ENCODE measurements at regions not wholly inside any gene's neighbourhood (a gene's known extent, or its start where the extent isn't known, plus 50 kb on each side); places are given as distances from the start of the nearest gene placed in this dataset.
A peak's percentile ranks its signal among the peaks of the same experiment; 100 is the strongest.

DNA sequence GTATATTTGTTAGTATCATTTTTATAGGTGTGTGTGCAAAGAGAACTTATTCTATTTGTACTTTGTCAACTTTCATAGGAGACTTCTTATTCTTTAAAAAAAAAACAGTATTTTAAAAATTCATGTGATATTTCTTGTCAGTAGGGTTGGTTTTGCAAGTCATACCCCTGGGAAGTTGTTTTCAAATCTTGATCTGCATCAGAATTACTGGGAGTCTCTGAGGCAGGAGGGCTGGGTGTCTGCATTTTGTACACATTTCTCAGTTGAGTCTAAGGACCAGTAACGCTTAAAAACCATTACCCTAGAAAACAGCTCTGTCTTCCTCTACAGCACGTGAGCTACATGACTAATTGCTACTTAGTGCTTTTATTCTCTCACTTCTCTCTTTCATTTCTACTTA, 76.0 kb upstream of the CTTNBP2NL start:
- DNase-seq: no peak

DNA sequence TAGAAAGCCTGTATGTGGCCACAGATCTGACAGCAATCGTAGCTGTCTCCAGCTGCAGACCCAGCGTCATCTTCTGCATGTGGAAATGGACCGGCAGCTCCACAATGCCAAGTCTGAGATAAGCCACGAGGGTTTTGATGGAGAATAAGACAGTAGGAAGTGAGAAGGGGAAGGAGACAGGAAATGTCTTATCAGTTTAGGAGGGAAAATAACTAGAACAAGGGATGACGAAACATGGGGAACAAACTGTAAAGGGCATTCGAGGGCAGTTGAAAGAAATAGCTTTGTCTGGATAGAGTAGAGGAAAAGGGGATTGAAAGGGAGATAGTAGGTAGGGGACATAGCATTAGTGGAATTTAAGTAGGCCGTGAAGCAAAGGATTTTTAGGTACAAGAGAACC, 74.0 kb upstream of the CTTNBP2NL start:
- no peak for DNase-seq

DNA sequence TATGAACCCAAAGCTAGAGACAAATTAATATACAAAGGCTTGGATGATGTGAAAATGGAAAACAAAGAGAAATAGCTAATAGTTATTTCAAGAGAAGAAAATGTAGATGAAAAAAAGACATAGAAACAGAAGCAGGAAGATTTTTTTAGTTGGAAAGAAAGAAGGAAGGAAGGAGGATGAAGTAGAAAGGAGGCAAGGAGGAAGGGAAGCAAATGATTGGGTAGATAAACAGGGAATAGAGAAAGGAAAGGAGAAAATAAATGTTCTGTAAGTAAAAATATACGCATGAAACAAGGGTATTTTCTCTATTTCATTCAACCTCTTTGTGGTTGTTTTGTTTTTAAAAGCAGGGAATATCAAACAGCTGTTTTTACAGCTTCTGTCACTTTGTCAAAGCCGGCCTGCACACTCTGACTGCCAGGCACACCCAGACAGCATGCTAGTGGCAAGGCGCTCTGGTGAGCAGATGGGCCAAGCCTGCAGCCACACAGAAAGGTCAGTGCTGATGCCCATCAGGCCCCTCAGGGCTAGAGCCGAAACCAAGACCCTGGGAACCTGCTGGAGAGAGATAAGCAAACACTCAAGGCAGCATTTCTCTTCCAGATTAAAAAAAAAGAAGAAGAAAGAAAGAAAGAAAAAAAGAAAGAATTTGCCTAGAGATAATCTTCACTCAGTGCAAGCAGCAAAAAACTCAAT, 72.9 kb upstream of the CTTNBP2NL start:
- DNase-seq: no peak

DNA sequence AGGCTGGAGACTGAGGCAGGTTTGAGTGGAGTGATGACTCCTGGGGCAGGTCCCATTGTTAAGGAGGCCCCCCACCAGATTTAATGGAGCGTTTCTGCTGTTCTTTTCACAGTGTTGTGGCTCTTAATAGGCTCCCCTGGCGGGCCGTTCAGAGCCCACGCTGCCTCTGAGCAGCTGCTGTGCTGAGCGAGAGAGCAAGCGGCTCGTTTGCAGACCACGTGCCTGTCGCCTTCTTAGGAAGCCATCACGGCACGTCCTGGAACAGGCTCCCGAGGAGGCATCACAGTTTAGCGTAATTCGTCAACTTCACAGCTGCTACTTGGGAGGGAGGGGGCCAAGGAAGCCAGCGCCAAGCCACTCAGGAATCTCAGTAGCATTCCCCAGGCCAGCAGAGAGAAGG, 70.5 kb upstream of the CTTNBP2NL start:
- DNase-seq: no peak

DNA sequence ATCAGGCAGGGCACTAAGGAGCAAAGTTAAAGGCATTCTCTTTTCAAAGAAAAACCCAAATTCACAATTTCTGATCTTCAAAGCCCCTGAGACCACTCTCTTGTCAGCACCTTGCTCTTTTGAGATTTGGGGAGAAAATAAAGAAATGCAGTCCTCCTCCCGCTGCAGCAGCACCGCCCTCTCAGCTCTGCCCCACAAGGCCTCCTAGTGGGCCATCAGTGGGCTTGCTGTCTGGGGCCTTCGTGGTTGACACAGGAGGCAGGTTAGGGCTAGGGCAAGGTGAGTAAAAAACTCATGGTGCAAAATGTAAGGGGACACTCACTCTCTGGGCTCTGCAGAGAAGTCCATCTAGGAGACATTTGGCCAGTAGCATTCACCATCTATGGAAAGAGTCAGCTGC, 67.4 kb upstream of the CTTNBP2NL start:
- no peak for DNase-seq

DNA sequence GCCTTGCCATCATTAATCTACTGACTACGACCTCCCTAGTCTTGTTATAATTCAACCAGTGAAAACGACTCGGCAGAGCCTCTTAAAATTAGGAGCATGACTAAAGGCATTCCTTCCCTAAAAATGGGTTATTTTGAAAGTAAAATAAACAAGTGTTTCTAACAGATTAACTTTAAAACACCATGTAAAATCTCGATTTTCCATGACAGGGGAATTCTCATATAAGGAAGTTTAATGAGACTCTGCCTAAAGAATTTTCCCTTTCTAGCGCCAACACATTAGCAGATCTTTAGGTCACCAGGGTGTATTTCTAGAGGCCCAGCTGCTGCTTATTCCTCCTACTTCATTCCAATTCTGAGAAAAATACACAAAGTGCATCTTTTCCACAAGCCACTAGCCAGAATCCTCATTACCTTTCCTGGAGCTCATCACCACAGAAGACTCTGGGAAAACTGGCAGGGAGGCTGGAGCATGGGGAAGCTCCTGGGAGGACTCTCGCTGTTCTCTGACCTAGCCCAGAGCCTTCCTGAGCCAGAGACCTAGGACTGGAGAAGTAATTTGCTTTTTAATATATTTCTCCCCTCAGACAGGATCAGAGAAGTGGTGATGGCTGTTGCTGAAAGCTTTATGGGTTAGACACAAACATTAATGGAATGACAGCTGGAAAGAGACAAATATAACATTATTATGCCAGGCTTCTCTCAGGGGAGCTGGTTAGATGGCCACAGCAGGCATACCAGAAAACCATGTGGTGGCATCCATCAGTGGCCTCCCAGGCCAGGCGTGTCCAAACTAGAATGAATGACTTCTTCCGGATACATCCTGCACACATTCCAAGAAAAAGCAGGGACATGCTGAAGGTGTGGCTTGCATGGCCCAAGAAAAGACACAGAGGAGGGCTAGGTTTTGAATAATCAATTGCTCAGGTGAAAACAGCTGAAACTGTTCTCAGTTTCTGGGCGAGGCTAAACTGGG, 63.6 kb upstream of the CTTNBP2NL start:
- no peak for DNase-seq

DNA sequence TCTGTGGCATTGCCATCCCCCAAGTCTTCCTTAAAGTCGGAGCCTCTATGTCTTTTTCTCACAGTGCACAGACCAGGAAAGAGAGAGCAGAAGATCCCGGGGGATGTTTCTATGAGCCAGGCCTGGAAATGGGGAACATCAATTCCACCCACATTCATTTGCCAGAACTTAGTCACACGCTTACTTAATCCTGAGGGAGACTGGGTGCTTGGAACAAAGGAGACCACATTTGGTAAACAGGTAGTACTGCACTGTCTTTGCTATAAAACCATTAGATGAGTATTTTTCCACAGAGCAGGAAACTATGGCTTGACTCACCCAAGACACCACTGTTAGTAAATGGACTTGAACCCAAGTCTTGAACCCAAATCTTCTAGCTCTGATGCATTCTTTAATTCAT, 60.7 kb upstream of the CTTNBP2NL start:
- DNase-seq: no peak

DNA sequence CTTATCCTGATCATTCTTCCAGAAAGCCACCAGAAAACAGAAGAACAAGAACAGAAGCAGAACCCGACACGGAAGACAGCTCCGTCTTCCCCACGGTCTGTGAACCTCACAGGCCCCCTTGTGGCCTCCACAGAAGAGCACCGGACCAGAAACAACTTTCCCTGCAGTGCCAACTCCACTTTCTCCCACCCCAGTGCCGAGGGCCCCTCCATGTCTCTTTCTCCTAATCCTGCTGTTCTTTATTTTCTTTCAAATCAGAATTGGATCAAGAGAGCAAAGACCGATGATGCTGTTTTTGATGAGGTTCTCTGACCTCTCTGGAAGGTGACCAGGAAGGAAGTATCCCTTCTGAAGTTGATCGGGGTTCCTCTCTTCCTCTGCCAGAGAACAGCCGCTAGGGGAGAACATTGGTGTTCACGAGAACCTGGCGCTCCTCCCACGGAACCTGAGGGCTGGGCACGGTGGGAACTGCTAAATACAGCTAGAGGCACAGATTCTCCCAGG, 58.9 kb upstream of the CTTNBP2NL start:
- DNase-seq: peak; percentile 2

DNA sequence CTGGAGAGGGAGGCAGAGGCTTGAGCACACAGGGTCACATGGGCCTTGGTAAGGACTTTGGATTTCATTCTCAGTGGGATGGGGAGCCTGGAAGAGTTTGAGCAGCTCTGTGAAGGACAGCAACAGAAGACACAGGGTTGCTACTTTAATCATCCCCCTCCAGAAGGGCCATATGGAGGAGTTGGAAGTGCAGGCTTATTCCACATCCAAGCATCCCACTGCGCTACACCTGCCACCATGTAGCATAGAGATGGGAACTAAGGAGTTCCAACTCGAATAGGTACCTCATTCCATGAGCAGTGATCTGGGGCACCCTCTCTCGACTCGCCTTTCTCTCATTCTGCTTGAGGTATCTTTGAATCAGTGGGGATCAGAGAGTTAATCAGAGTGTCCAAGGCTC, 54.0 kb upstream of the CTTNBP2NL start:
- no peak for DNase-seq

DNA sequence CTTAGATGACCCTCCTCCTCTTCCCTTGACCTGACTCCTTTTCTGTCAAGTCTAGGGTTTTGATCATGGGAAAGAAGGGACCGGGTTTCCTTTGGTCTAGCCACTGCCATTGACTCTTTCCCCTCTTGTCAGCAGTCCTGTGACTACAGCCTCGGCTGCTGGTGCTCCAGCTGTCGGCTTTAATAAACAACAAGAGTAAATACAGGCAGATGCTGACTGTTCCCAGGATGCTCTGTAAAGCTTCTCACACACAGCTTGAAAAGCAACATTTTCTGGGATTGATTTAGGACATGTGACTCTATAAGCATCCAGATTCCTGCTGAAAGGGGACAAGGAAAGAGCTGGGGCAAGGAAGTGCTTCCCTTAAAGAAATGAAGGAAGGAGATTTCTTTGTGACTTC, 53.5 kb upstream of the CTTNBP2NL start:
- no peak for DNase-seq

DNA sequence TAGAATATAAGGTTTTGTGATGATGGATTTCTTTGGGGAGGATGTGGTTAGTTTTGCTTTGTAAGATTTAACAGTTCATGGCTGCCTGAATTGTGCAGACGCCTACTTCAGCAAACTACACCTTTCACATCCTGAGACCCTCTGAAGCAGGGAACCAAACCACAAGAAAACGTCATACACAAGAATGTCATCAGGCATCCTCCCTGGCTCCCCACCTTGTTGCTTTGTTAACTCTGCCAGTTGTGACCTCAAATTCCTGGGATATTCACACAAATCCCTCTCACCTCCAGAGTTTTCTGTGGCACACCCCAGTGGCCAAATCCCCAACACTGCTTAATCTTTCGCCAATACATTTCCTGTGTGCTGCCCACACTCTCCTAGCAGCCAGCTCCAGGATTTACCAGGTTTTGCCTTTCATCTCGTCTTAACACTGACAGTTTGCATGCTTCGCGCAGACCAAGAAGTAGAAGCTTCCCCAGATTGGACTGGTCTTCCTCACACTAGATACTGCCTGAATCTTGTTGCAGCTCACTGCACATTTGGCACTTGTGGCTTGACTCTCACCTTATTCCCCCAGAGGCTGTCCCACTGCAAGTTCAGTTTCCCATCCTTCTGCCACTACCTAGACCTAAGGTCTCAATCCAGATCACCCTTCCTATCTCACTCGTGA, 51.1 kb upstream of the CTTNBP2NL start:
- DNase-seq: peak; percentile 6
